ENCODE measurements at regions not wholly inside any gene's neighbourhood (a gene's known extent, or its start where the extent isn't known, plus 50 kb on each side); places are given as distances from the start of the nearest gene placed in this dataset.

- intact Hi-C loops (cut with micrococcal nuclease; ENCODE audit: unreplicated experiment) = no loop called here
- Mint-ChIP-seq H3K4me3 (ENCODE audit: low read depth, unreplicated experiment) (no peak overlapping the region), H3K36me3 (ENCODE audit: insufficient read depth, unreplicated experiment) (no peaks in the 10 kb centered on the region), H3K9me3 (ENCODE audit: low read depth, unreplicated experiment) (peaks cover 4% of the 10 kb centered on the region), H3K27ac (ENCODE audit: unreplicated experiment) (no peak overlapping the region), H3K27me3 (ENCODE audit: unreplicated experiment) (no peaks in the 10 kb centered on the region), H3K4me1 (ENCODE audit: low read depth, unreplicated experiment) (no peaks in the 10 kb centered on the region)
- TF ChIP-seq CTCF (IDR thresholded peaks at IDR 0.05; ENCODE audit: unreplicated experiment) = no peak
- BruUV-seq (replicated peaks) = no TSS peak
- DNase-seq = no peak
- CTCF ChIA-PET = no interaction called here
Observed at GRCh38 chr4:138535316-138535715, 293.2 kb upstream of the SLC7A11 start.

GRCh38 chr4:138522366-138522765, 280.2 kb upstream of the SLC7A11 start:
- H3K36me3 Mint-ChIP-seq (ENCODE audit: insufficient read depth, unreplicated experiment) = no peaks in the 10 kb centered on the region
- CTCF ChIA-PET = interaction anchor here (1.4 kb wide), 1 partner anchor 27 kb away, joined by 3 read pairs; no protein-coding TSS in a partner anchor
- no peak overlapping the region for H3K27ac Mint-ChIP-seq (ENCODE audit: unreplicated experiment)

GRCh38 chr4:138521809-138522208, 279.7 kb upstream of the SLC7A11 start:
- BruUV-seq (replicated peaks) = no TSS peak
- CTCF ChIA-PET = interaction anchor here (1.4 kb wide), 1 partner anchor 27 kb away, joined by 3 read pairs; no protein-coding TSS in a partner anchor
- Mint-ChIP-seq H3K36me3 (ENCODE audit: insufficient read depth, unreplicated experiment) (no peaks in the 10 kb centered on the region), H3K4me3 (ENCODE audit: low read depth, unreplicated experiment) (no peak overlapping the region), H3K4me1 (ENCODE audit: low read depth, unreplicated experiment) (no peaks in the 10 kb centered on the region), H3K9me3 (ENCODE audit: low read depth, unreplicated experiment) (peaks cover 14% of the 10 kb centered on the region), H3K27me3 (ENCODE audit: unreplicated experiment) (no peaks in the 10 kb centered on the region), H3K27ac (ENCODE audit: unreplicated experiment) (no peak overlapping the region)
- DNase-seq = no peak
- no peak for TF ChIP-seq CTCF (IDR thresholded peaks at IDR 0.05; ENCODE audit: unreplicated experiment)
- intact Hi-C loops (cut with micrococcal nuclease; ENCODE audit: unreplicated experiment) = no loop called here

More at GRCh38 chr4:138522366-138522765, 280.2 kb upstream of the SLC7A11 start:
- no peak for DNase-seq
- H3K4me1 Mint-ChIP-seq (ENCODE audit: low read depth, unreplicated experiment) = no peaks in the 10 kb centered on the region
- BruUV-seq (replicated peaks) = no TSS peak
- intact Hi-C loops (cut with micrococcal nuclease; ENCODE audit: unreplicated experiment) = no loop called here
- no peaks in the 10 kb centered on the region for H3K27me3 Mint-ChIP-seq (ENCODE audit: unreplicated experiment)
- H3K4me3 Mint-ChIP-seq (ENCODE audit: low read depth, unreplicated experiment) = no peak overlapping the region
- no peak for TF ChIP-seq CTCF (IDR thresholded peaks at IDR 0.05; ENCODE audit: unreplicated experiment)
- H3K9me3 Mint-ChIP-seq (ENCODE audit: low read depth, unreplicated experiment) = peaks cover 14% of the 10 kb centered on the region

GRCh38 chr4:138519436-138519835, 277.3 kb upstream of the SLC7A11 start:
- no peaks in the 10 kb centered on the region for H3K27me3 Mint-ChIP-seq (ENCODE audit: unreplicated experiment)
- H3K36me3 Mint-ChIP-seq (ENCODE audit: insufficient read depth, unreplicated experiment) = no peaks in the 10 kb centered on the region
- H3K4me1 Mint-ChIP-seq (ENCODE audit: low read depth, unreplicated experiment) = no peaks in the 10 kb centered on the region
- intact Hi-C loops (cut with micrococcal nuclease; ENCODE audit: unreplicated experiment) = no loop called here
- no peak for TF ChIP-seq CTCF (IDR thresholded peaks at IDR 0.05; ENCODE audit: unreplicated experiment)
- CTCF ChIA-PET = no interaction called here
- no TSS peak for BruUV-seq (replicated peaks)
- no peak overlapping the region for H3K27ac Mint-ChIP-seq (ENCODE audit: unreplicated experiment)
- peaks cover 12% of the 10 kb centered on the region for H3K9me3 Mint-ChIP-seq (ENCODE audit: low read depth, unreplicated experiment)
- no peak for DNase-seq
- H3K4me3 Mint-ChIP-seq (ENCODE audit: low read depth, unreplicated experiment) = no peak overlapping the region

Measured in Calu3 (cell line).